Activated B cell treated with CpG ODN at 0.5 μM for 24 hours (primary cell): ENCODE measurements at regions not wholly inside any gene's neighbourhood (a gene's known extent, or its start where the extent isn't known, plus 50 kb on each side); places are given as distances from the start of the nearest gene placed in this dataset.
"Not testable (repeated sequence)": the region's sequence is repeated elsewhere in the genome, so short reads cannot be mapped to it uniquely, and the experiment has no call there.

Experiments
- ATAC-seq: fragments of 200-7000 bp; cut with Tn5 transposase; one replicate; pipeline ENCODE4 v1.10.0; 2021; ENCODE audit warnings: low read depth, mild to moderate bottlenecking, moderate library complexity
- CTCF ChIA-PET: fragments of 350-600 bp; sonication (Branson Sonifier 250); formaldehyde crosslinking; loops from one replicate; lab custom pipeline; 2021; ENCODE audit warnings: antibody characterized with exemption; lab: Charles Lee
- POLR2A ChIA-PET: fragments of 350-600 bp; sonication (Branson Sonifier 250); formaldehyde crosslinking; loops from one replicate; lab custom pipeline; 2021; ENCODE audit warnings: antibody characterized with exemption; lab: Charles Lee
- DNase-seq: peaks from one replicate; pipeline ENCODE4 v3.0.0; 2022
- H3K27ac Mint-ChIP-seq: one replicate; pipeline ENCODE4 v1.8.0; 2020; ENCODE audit warnings: mixed read lengths
- H3K27me3 Mint-ChIP-seq: one replicate; pipeline ENCODE4 v1.8.0; 2021; ENCODE audit warnings: mixed read lengths
- H3K36me3 Mint-ChIP-seq: one replicate; pipeline ENCODE4 v1.8.0; 2021; ENCODE audit warnings: low read depth, mixed read lengths
- H3K4me1 Mint-ChIP-seq: one replicate; pipeline ENCODE4 v1.8.0; 2021; ENCODE audit warnings: mixed read lengths
- H3K4me3 Mint-ChIP-seq: one replicate; pipeline ENCODE4 v1.8.0; 2020; ENCODE audit warnings: mild to moderate bottlenecking, mixed read lengths
- H3K9me3 Mint-ChIP-seq: one replicate; pipeline ENCODE4 v1.8.0; 2020; ENCODE audit warnings: mixed read lengths
- CTCF ChIP-seq: fragments of 200-600 bp; IDR thresholded peaks from one replicate; pipeline ENCODE4 v1.8.0; 2022; ENCODE audit warnings: antibody characterized with exemption, mild to moderate bottlenecking
- intact Hi-C: fragments of 100-400 bp; cut with micrococcal nuclease; formaldehyde crosslinking; loops from one replicate; pipeline ENCODE4 v1.15.1; 2024

DNA sequence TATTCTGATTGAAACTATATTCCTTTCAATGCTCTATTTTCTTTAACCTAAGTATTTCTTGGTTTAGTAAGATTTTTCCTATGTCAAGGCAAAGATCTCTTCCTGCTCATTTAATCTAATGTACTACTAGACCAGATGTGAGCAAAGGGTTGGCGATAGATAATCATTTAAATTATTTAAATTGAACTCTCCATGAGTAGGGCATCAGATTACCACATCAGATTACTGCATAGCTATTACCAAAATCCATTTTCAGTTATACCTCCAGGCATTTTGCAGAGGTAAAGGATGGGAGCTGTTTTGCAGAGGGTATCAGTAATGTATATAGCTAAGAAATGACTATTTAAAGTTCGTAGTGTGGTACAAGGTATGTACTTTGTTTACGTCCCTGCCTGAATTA lies 607.9 kb downstream of the PTPRC start:
- Mint-ChIP-seq H3K27ac (no peak overlapping the region), H3K4me1 (peaks cover 16% of the 10 kb centered on the region), H3K36me3 (no peaks in the 10 kb centered on the region), H3K27me3 (no peaks in the 10 kb centered on the region), H3K4me3 (no peak overlapping the region), H3K9me3 (peaks cover 5% of the 10 kb centered on the region)
- ChIA-PET CTCF (interaction anchor here (1.2 kb wide), 1 partner anchor 303 kb away, joined by 3 read pairs; no protein-coding TSS in a partner anchor), POLR2A (no interaction called here)
- DNase-seq: no peak
- no peak for TF ChIP-seq CTCF
- no peak for ATAC-seq
- intact Hi-C loops: loop anchor here (10.0 kb wide), 1 partner anchor 362 kb away; no protein-coding TSS in a partner anchor

DNA sequence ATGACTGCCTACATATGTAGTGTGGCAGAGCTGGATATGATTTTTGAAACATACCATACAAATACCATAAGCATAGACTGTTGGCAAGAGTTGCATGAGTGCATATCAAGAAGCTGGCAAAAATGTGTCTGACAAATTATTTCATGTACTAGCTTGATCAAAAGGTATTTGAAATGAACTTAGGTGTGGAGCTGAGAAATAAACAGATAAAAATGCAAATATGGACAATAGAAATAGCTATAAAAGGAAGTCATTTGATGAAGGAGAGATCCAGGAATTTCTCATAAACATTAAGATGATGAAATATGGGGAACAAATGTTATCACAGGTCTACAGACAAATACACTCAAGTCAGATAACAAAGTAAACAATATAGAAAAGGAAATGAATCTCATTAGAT lies 609.1 kb downstream of the PTPRC start:
- H3K4me1 Mint-ChIP-seq: peaks cover 6% of the 10 kb centered on the region
- H3K4me3 Mint-ChIP-seq: no peak overlapping the region
- DNase-seq (no peak), ATAC-seq (no peak)
- intact Hi-C loops: loop anchor here (10.0 kb wide), 1 partner anchor 363 kb away; no protein-coding TSS in a partner anchor
- POLR2A ChIA-PET: no interaction called here
- CTCF ChIA-PET: no interaction called here
- no peaks in the 10 kb centered on the region for H3K27me3 Mint-ChIP-seq
- peaks cover 5% of the 10 kb centered on the region for H3K9me3 Mint-ChIP-seq
- H3K36me3 Mint-ChIP-seq: no peaks in the 10 kb centered on the region
- no peak for TF ChIP-seq CTCF
- no peak overlapping the region for H3K27ac Mint-ChIP-seq

DNA sequence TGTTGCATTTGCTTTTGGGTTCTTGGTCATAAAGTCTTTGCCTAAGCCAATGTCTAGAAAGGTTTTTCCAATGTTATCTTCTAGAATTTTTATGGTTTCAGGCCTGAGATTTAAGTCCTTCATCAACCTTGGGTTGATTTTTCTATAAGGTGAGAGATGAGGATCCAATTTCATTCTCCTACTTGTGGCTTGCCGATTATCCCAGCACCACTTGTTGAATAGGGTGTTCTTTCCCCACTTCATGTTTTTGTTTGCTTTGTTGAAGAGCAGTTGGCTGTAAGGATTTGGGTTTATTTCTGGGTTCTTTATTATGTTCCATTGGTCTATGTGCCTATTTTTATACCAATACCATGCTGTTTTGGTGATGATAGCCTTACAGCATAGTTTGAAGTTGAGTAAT lies 615.2 kb downstream of the PTPRC start:
- peaks cover 10% of the 10 kb centered on the region for H3K9me3 Mint-ChIP-seq
- POLR2A ChIA-PET, DNase-seq, ATAC-seq, H3K4me1 Mint-ChIP-seq, intact Hi-C loops, H3K27me3 Mint-ChIP-seq, H3K27ac Mint-ChIP-seq, CTCF ChIA-PET, H3K4me3 Mint-ChIP-seq, H3K36me3 Mint-ChIP-seq: not testable (repeated sequence)

GRCh38 chr1:199261328-199261727 lies 622.5 kb downstream of the PTPRC start:
- Mint-ChIP-seq H3K36me3 (no peaks in the 10 kb centered on the region), H3K27ac (no peak overlapping the region), H3K27me3 (no peaks in the 10 kb centered on the region), H3K9me3 (peaks cover 5% of the 10 kb centered on the region), H3K4me1 (no peaks in the 10 kb centered on the region), H3K4me3 (no peak overlapping the region)
- DNase-seq: no peak
- TF ChIP-seq CTCF: no peak
- POLR2A ChIA-PET: no interaction called here
- CTCF ChIA-PET: no interaction called here
- no peak for ATAC-seq
- intact Hi-C loops: no loop called here

GRCh38 chr1:199264283-199264682 lies 625.4 kb downstream of the PTPRC start:
- intact Hi-C loops: no loop called here
- no peak for DNase-seq
- H3K27me3 Mint-ChIP-seq: no peaks in the 10 kb centered on the region
- no peaks in the 10 kb centered on the region for H3K4me1 Mint-ChIP-seq
- TF ChIP-seq CTCF: no peak
- no peak overlapping the region for H3K27ac Mint-ChIP-seq
- H3K9me3 Mint-ChIP-seq: no peaks in the 10 kb centered on the region
- H3K36me3 Mint-ChIP-seq: no peaks in the 10 kb centered on the region
- CTCF ChIA-PET: interaction anchor here (1.2 kb wide), 1 partner anchor 18 kb away, joined by 3 read pairs; no protein-coding TSS in a partner anchor
- POLR2A ChIA-PET: interaction anchor here (0.5 kb wide), 1 partner anchor 1354 kb away, joined by 4 read pairs; no protein-coding TSS in a partner anchor
- no peak overlapping the region for H3K4me3 Mint-ChIP-seq
- no peak for ATAC-seq

DNA sequence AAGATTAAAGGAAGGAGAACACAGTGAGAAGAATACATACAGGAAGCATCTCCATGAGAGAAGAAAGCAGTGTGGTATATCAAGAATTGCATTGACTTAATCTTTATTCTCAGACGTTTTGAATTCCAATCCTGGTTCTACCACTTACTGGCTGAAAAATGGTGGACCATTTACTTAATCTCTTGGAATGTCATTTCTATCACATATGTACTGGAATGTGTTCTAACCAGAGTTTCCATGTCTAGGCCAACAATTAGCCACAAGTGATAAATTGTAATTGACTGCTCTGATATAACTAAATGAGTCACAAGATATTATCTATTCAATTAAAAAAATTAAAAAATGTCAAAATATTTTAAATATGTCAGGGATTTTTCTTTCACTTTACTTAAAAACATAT lies 626.1 kb downstream of the PTPRC start:
- Mint-ChIP-seq H3K4me1 (no peaks in the 10 kb centered on the region), H3K9me3 (no peaks in the 10 kb centered on the region), H3K4me3 (no peak overlapping the region), H3K27me3 (no peaks in the 10 kb centered on the region), H3K36me3 (no peaks in the 10 kb centered on the region), H3K27ac (no peak overlapping the region)
- DNase-seq: no peak
- POLR2A ChIA-PET: no interaction called here
- CTCF ChIA-PET: no interaction called here
- no peak for ATAC-seq
- intact Hi-C loops: no loop called here
- no peak for TF ChIP-seq CTCF
